ENCODE measurements at regions not wholly inside any gene's neighbourhood (a gene's known extent, or its start where the extent isn't known, plus 50 kb on each side); places are given as distances from the start of the nearest gene placed in this dataset.

DNA sequence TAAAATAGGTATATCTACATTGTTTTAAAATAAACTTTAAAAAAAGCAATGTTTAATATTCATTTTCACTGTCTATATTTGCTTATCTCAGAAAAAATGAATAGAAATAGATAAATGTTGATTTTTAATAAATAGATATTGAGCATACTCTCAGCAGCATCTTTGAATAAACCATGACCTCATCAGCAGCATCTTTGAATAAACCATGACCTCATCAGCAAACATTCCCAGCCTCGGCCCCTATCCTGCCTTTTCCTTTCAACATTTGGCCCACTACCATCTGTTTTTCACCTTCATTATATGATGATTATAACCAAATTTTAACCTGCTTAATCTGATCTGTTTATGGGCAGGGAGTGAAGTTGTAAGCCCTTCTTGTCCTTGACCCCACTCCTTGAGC lies 148.7 kb upstream of the SAMSN1 start:
- TF ChIP-seq, protein P1, sequence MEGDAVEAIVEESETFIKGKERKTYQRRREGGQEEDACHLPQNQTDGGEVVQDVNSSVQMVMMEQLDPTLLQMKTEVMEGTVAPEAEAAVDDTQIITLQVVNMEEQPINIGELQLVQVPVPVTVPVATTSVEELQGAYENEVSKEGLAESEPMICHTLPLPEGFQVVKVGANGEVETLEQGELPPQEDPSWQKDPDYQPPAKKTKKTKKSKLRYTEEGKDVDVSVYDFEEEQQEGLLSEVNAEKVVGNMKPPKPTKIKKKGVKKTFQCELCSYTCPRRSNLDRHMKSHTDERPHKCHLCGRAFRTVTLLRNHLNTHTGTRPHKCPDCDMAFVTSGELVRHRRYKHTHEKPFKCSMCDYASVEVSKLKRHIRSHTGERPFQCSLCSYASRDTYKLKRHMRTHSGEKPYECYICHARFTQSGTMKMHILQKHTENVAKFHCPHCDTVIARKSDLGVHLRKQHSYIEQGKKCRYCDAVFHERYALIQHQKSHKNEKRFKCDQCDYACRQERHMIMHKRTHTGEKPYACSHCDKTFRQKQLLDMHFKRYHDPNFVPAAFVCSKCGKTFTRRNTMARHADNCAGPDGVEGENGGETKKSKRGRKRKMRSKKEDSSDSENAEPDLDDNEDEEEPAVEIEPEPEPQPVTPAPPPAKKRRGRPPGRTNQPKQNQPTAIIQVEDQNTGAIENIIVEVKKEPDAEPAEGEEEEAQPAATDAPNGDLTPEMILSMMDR (IDR thresholded peaks at IDR 0.05): no peak
- TF ChIP-seq, protein P2, sequence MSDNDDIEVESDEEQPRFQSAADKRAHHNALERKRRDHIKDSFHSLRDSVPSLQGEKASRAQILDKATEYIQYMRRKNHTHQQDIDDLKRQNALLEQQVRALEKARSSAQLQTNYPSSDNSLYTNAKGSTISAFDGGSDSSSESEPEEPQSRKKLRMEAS (IDR thresholded peaks at IDR 0.05; ENCODE audit: low read depth): no peak
- TF ChIP-seq, protein P3, sequence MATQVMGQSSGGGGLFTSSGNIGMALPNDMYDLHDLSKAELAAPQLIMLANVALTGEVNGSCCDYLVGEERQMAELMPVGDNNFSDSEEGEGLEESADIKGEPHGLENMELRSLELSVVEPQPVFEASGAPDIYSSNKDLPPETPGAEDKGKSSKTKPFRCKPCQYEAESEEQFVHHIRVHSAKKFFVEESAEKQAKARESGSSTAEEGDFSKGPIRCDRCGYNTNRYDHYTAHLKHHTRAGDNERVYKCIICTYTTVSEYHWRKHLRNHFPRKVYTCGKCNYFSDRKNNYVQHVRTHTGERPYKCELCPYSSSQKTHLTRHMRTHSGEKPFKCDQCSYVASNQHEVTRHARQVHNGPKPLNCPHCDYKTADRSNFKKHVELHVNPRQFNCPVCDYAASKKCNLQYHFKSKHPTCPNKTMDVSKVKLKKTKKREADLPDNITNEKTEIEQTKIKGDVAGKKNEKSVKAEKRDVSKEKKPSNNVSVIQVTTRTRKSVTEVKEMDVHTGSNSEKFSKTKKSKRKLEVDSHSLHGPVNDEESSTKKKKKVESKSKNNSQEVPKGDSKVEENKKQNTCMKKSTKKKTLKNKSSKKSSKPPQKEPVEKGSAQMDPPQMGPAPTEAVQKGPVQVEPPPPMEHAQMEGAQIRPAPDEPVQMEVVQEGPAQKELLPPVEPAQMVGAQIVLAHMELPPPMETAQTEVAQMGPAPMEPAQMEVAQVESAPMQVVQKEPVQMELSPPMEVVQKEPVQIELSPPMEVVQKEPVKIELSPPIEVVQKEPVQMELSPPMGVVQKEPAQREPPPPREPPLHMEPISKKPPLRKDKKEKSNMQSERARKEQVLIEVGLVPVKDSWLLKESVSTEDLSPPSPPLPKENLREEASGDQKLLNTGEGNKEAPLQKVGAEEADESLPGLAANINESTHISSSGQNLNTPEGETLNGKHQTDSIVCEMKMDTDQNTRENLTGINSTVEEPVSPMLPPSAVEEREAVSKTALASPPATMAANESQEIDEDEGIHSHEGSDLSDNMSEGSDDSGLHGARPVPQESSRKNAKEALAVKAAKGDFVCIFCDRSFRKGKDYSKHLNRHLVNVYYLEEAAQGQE (IDR thresholded peaks at IDR 0.05; ENCODE audit: low read depth, low read length): no peak
- TF ChIP-seq POLR2AphosphoS5 (IDR thresholded peaks at IDR 0.05; ENCODE audit: low read depth, low read length): no peak
- no peak for TF ChIP-seq USF2 (IDR thresholded peaks at IDR 0.05; ENCODE audit: borderline replicate concordance, low read depth, low read length)
- TF ChIP-seq RCOR1 (IDR thresholded peaks at IDR 0.05; ENCODE audit: low read length): no peak
- TF ChIP-seq FOXM1 (IDR thresholded peaks at IDR 0.05; ENCODE audit: low read depth): no peak
- TF ChIP-seq GATA2 (CRISPR knock-in tag; IDR thresholded peaks at IDR 0.05): no peak
- no peak for TF ChIP-seq EP300 (IDR thresholded peaks at IDR 0.05; ENCODE audit: borderline replicate concordance in 1 of 2, low read depth in 1 of 2, low read length in 1 of 2)
- TF ChIP-seq JUND (IDR thresholded peaks at IDR 0.05): no peak
- TF ChIP-seq RAD21 (IDR thresholded peaks at IDR 0.05; ENCODE audit: low read length): no peak
- TF ChIP-seq TCF12 (IDR thresholded peaks at IDR 0.05): no peak

All from SK-N-SH (cell line).